ENCODE measurements at regions not wholly inside any gene's neighbourhood (a gene's known extent, or its start where the extent isn't known, plus 50 kb on each side); places are given as distances from the start of the nearest gene placed in this dataset.

GRCh38 chr2:76296438-76296837 is 585.7 kb upstream of the GCFC2 start:
- TF ChIP-seq EP300 (IDR thresholded peaks at IDR 0.05) = no peak
- no peak for TF ChIP-seq CTCF (IDR thresholded peaks at IDR 0.05)
